H1 (cell line): ENCODE measurements at regions not wholly inside any gene's neighbourhood (a gene's known extent, or its start where the extent isn't known, plus 50 kb on each side); places are given as distances from the start of the nearest gene placed in this dataset.

ENCODE experiments used
- CTCF ChIA-PET: fragments of 300-600 bp; sonication (Branson Sonifier 250); formaldehyde crosslinking; loops from one replicate; lab custom pipeline; 2021; ENCODE audit not compliant: partially characterized antibody; lab: Charles Lee
- POLR2A ChIA-PET: fragments of 300-600 bp; sonication (Branson Sonifier 250); formaldehyde crosslinking; loops from one replicate; lab custom pipeline; 2021; ENCODE audit warnings: inconsistent platforms; ENCODE audit not compliant: partially characterized antibody; lab: Charles Lee
- DNase-seq, 2 experiments: peaks; one replicate each; pipeline versions ENCODE4 v3.0.0 to v3.0.0-alpha.2; 2010 to 2022; ENCODE audit warnings: low spot score in 2 of 2, low read depth in 1 of 2, mixed read lengths in 1 of 2
- FAIRE-seq: peaks from 2 replicates; lab custom pipeline; 2011; peaks lifted over from hg19 to GRCh38; lab: Jason Lieb, UNC
- H2AFZ ChIP-seq: 2 replicates; pipeline ENCODE4 v1.8.1; 2012; ENCODE audit warnings: low read length, inconsistent platforms
- H2AK5ac ChIP-seq: 2 replicates; pipeline ENCODE4 v1.6.1; 2013; ENCODE audit warnings: low read depth, low read length
- H2BK120ac ChIP-seq: replicated peaks from 2 replicates; pipeline ENCODE3; 2013; ENCODE audit warnings: low read depth, low read length, inconsistent platforms
- H2BK12ac ChIP-seq: 2 replicates; pipeline ENCODE4 v1.6.1; 2013; ENCODE audit warnings: low read depth, low read length
- H2BK15ac ChIP-seq: 2 replicates; pipeline ENCODE4 v1.6.1; 2013; ENCODE audit warnings: low read length
- H2BK20ac ChIP-seq: 2 replicates; pipeline ENCODE4 v1.6.1; 2013; ENCODE audit warnings: low read length
- H2BK5ac ChIP-seq: 2 replicates; pipeline ENCODE4 v1.6.1; 2013; ENCODE audit warnings: low read depth, low read length
- H3K14ac ChIP-seq: 2 replicates; pipeline ENCODE4 v1.6.1; 2013; ENCODE audit warnings: inconsistent platforms; ENCODE audit not compliant: insufficient read length
- H3K18ac ChIP-seq: 2 replicates; pipeline ENCODE4 v1.6.1; 2013; ENCODE audit warnings: low read length; ENCODE audit errors: extremely low read depth
- H3K23ac ChIP-seq: 2 replicates; pipeline ENCODE4 v1.6.1; 2013; ENCODE audit warnings: inconsistent platforms; ENCODE audit not compliant: insufficient read length
- H3K23me2 ChIP-seq: 2 replicates; pipeline ENCODE4 v1.6.1; 2013; ENCODE audit warnings: low read depth, low read length
- H3K27ac ChIP-seq: 2 replicates; pipeline ENCODE4 v1.6.1; 2011; ENCODE audit warnings: low read depth, low read length, inconsistent platforms
- H3K27me3 ChIP-seq, 4 experiments: replicated peaks in 1 of 4; 1 replicate in 1 of 4; 2 replicates in 3 of 4; pipeline versions ENCODE4 v1.6.1 to v1.8.1; 2011 to 2013; ENCODE audit warnings: low read length in 3 of 4, mild to moderate bottlenecking in 3 of 4, inconsistent platforms in 2 of 4, mixed read lengths in 2 of 4, moderate library complexity in 1 of 4; ENCODE audit not compliant: control insufficient read depth in 3 of 4, insufficient read depth in 3 of 4; ENCODE audit errors: extremely low read depth in 1 of 4
- H3K36me3 ChIP-seq, 4 experiments: 2 replicates each; pipeline versions ENCODE4 v1.6.1 to v1.8.1; 2011 to 2013; ENCODE audit warnings: mild to moderate bottlenecking in 4 of 4, low read length in 3 of 4, moderate library complexity in 2 of 4, control low read depth in 1 of 4, inconsistent platforms in 1 of 4; ENCODE audit not compliant: insufficient read depth in 4 of 4, control insufficient read depth in 2 of 4
- H3K4ac ChIP-seq: replicated peaks from 2 replicates; pipeline ENCODE3; 2013; ENCODE audit warnings: low read length, low read depth, mixed read lengths, inconsistent platforms; ENCODE audit not compliant: insufficient read length
- H3K4me1 ChIP-seq, 4 experiments: replicated peaks in 1 of 4; 1 replicate in 1 of 4; 2 replicates in 3 of 4; pipeline versions ENCODE4 v1.6.1 to v1.8.1; 2011 to 2013; ENCODE audit warnings: low read length in 3 of 4, inconsistent platforms in 2 of 4, mixed read lengths in 1 of 4; ENCODE audit not compliant: insufficient read depth in 4 of 4, control insufficient read depth in 3 of 4
- H3K4me2 ChIP-seq, 2 experiments: 2 replicates each; pipeline versions ENCODE4 v1.6.1 to v1.8.1; 2011 to 2013; ENCODE audit warnings: low read depth in 2 of 2, low read length in 2 of 2, control low read depth in 1 of 2, inconsistent platforms in 1 of 2, mild to moderate bottlenecking in 1 of 2; ENCODE audit not compliant: insufficient read depth in 1 of 2
- H3K4me3 ChIP-seq, 4 experiments: fragments of 200-600, 300-600 bp in 1 of 4; sonication (generic), shearing (Covaris generic), sonication (Bioruptor Twin) in 1 of 4; 2 replicates each; pipeline versions ENCODE4 v1.5.1 to v1.8.1; 2011 to 2016; ENCODE audit warnings: low read length in 4 of 4, low read depth in 3 of 4, control low read depth in 2 of 4, inconsistent platforms in 2 of 4, mild to moderate bottlenecking in 2 of 4, mixed read lengths in 1 of 4, moderate library complexity in 1 of 4; ENCODE audit not compliant: insufficient read depth in 2 of 4; ENCODE audit errors: extremely low read depth in 1 of 4
- H3K56ac ChIP-seq: replicated peaks from 2 replicates; pipeline ENCODE3; 2013; ENCODE audit warnings: low read depth, mild to moderate bottlenecking, mixed read lengths, low read length, inconsistent platforms; ENCODE audit not compliant: insufficient read length
- H3K79me1 ChIP-seq: 2 replicates; pipeline ENCODE4 v1.6.1; 2013; ENCODE audit warnings: low read depth, low read length, control low read depth
- H3K79me2 ChIP-seq, 2 experiments: 2 replicates each; pipeline versions ENCODE4 v1.6.1 to v1.8.1; 2012 to 2013; ENCODE audit warnings: low read length in 2 of 2, mild to moderate bottlenecking in 2 of 2, inconsistent platforms in 1 of 2; ENCODE audit not compliant: insufficient read depth in 2 of 2, control insufficient read depth in 1 of 2
- H3K9ac ChIP-seq, 4 experiments: replicated peaks in 1 of 4; 1 replicate in 1 of 4; 2 replicates in 3 of 4; pipeline versions ENCODE4 v1.6.1 to v1.8.1; 2011 to 2013; ENCODE audit warnings: low read depth in 3 of 4, low read length in 3 of 4, control low read depth in 2 of 4, mild to moderate bottlenecking in 2 of 4, moderate library complexity in 2 of 4, inconsistent platforms in 1 of 4; ENCODE audit errors: extremely low read depth in 1 of 4
- H3K9me3 ChIP-seq, 2 experiments: 2 replicates each; pipeline versions ENCODE4 v1.6.1 to v1.8.1; 2012 to 2013; ENCODE audit warnings: mild to moderate bottlenecking in 2 of 2, moderate library complexity in 2 of 2, control low read depth in 1 of 2, inconsistent platforms in 1 of 2, low read depth in 1 of 2, low read length in 1 of 2, mixed read lengths in 1 of 2; ENCODE audit not compliant: insufficient read depth in 2 of 2
- H4K20me1 ChIP-seq, 2 experiments: replicated peaks in 1 of 2; 2 replicates each; pipeline versions ENCODE3 to v1.8.1; 2011 to 2013; ENCODE audit warnings: inconsistent platforms in 2 of 2, low read length in 2 of 2, mild to moderate bottlenecking in 1 of 2; ENCODE audit not compliant: insufficient read depth in 2 of 2, control insufficient read depth in 1 of 2
- H4K5ac ChIP-seq: 2 replicates; pipeline ENCODE4 v1.6.1; 2013; ENCODE audit warnings: low read length, low read depth, mixed read lengths, inconsistent platforms; ENCODE audit not compliant: insufficient read length
- H4K8ac ChIP-seq: 2 replicates; pipeline ENCODE4 v1.8.0; 2013; ENCODE audit warnings: mild to moderate bottlenecking, moderate library complexity, low read length, inconsistent platforms; ENCODE audit not compliant: insufficient read depth; ENCODE audit errors: extremely low read depth
- H4K91ac ChIP-seq: replicated peaks from 2 replicates; pipeline ENCODE3; 2013; ENCODE audit warnings: low read length, mixed read lengths, inconsistent platforms; ENCODE audit not compliant: insufficient read length
- JUN ChIP-seq: IDR thresholded peaks from 2 replicates; pipeline ENCODE4 v1.6.1; 2011; ENCODE audit warnings: low read depth, mild to moderate bottlenecking, improper control_type of control experiment, low read length
- WGBS, 2 experiments: shearing (Covaris generic) in 1 of 2; methylation state at CpG; one replicate each; pipeline versions ENCODE4 v1.1.6 to v1.1.7; 2013 to 2015; ENCODE audit warnings: low lambda C conversion rate in 2 of 2, mixed read lengths in 2 of 2, inconsistent platforms in 1 of 2, low coverage in 1 of 2, missing lambda C conversion rate in 1 of 2; ENCODE audit not compliant: insufficient replicate concordance in 2 of 2, insufficient coverage in 1 of 2, insufficient read length in 1 of 2; ENCODE audit errors: extremely low coverage in 1 of 2, missing lambda C conversion rate in 1 of 2; 5-methylcytosine and 5-hydroxymethylcytosine counted together

DNA sequence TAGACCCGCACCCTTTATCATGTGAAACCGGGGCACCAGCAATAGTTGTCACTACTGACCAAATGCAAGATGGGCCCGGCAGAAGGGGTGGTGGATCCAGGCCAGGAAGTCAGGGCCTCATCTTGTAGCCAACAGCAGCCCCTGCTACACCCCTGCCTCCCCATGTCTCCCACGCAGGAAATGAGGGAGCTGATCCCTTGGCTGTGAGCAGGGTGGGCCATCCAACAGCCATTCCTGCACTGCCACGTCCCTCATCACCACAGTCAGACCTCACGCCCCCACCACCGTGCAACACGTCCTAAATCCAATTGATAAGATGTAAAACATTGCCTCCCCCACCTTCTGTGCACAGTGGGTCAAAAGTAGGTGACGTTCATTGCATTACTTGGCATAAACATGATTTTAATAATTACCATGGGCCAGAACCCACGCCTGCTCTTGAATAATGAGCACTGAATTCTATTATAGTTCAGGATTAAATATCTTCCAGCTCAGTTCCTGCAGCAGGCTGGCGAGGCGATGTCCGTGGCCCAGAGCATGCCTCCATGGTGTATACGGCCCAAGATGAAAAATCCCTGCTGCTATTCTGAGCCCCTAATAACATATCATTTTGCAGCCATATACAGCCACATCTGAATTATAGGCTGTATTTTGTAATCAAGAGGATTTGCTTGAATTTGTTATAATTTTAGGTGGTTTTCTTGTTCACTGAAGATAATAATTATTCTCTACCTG, 1373.8 kb downstream of the BRD1 start:
- H3K79me2 ChIP-seq: no peaks in the 10 kb centered on the region
- 88% methylated on average over 14 of the region's 14 CpGs; no CpG with 5 or more reads in 1 of the 2 experiments for WGBS, 2 experiments
- H3K9me3 ChIP-seq: no peaks in the 10 kb centered on the region
- H4K20me1 ChIP-seq: no peaks in the 10 kb centered on the region
- H4K8ac ChIP-seq: no peak overlapping the region
- H3K23ac ChIP-seq: no peak overlapping the region
- H3K4me2 ChIP-seq: no peak overlapping the region
- H2AFZ ChIP-seq: no peak overlapping the region
- H2BK120ac ChIP-seq: no peak overlapping the region
- H3K14ac ChIP-seq: no peak overlapping the region
- H4K5ac ChIP-seq: no peak overlapping the region
- no peak overlapping the region for H3K4me3 ChIP-seq
- H3K79me1 ChIP-seq: no peaks in the 10 kb centered on the region
- H3K4me1 ChIP-seq: no peaks in the 10 kb centered on the region
- H3K23me2 ChIP-seq: no peaks in the 10 kb centered on the region
- H2AK5ac ChIP-seq: no peak overlapping the region
- H3K36me3 ChIP-seq: no peaks in the 10 kb centered on the region
- H3K27ac ChIP-seq: no peak overlapping the region
- no peak overlapping the region for H2BK5ac ChIP-seq
- H3K4ac ChIP-seq: no peak overlapping the region
- no peak overlapping the region for H3K18ac ChIP-seq
- H4K91ac ChIP-seq: no peak overlapping the region
- H2BK12ac ChIP-seq: no peak overlapping the region
- no peak overlapping the region for H2BK20ac ChIP-seq
- H3K56ac ChIP-seq: no peak overlapping the region
- ChIA-PET POLR2A (interaction anchor here (0.6 kb wide), 1 partner anchor 1874 kb away, joined by 4 read pairs; no protein-coding TSS in a partner anchor), CTCF (interaction anchor here (0.7 to 0.8 kb wide), 2 partner anchors 11 to 19 kb away, joined by 3 to 5 read pairs; no protein-coding TSS in a partner anchor)
- no peak overlapping the region for H3K9ac ChIP-seq
- no peak for TF ChIP-seq JUN
- no peak overlapping the region for H2BK15ac ChIP-seq
- FAIRE-seq (no peak), DNase-seq (no peak)
- H3K27me3 ChIP-seq: no peaks in the 10 kb centered on the region
